Lung microvascular endothelial cell (primary cell): ENCODE measurements at regions not wholly inside any gene's neighbourhood (a gene's known extent, or its start where the extent isn't known, plus 50 kb on each side); places are given as distances from the start of the nearest gene placed in this dataset.

Source experiments
- DNase-seq, 2 donors: peaks; one replicate each; pipeline versions ENCODE4 v3.0.0 to v3.0.0-alpha.2; 2010; ENCODE audit warnings: low read depth in 2 of 2

DNA sequence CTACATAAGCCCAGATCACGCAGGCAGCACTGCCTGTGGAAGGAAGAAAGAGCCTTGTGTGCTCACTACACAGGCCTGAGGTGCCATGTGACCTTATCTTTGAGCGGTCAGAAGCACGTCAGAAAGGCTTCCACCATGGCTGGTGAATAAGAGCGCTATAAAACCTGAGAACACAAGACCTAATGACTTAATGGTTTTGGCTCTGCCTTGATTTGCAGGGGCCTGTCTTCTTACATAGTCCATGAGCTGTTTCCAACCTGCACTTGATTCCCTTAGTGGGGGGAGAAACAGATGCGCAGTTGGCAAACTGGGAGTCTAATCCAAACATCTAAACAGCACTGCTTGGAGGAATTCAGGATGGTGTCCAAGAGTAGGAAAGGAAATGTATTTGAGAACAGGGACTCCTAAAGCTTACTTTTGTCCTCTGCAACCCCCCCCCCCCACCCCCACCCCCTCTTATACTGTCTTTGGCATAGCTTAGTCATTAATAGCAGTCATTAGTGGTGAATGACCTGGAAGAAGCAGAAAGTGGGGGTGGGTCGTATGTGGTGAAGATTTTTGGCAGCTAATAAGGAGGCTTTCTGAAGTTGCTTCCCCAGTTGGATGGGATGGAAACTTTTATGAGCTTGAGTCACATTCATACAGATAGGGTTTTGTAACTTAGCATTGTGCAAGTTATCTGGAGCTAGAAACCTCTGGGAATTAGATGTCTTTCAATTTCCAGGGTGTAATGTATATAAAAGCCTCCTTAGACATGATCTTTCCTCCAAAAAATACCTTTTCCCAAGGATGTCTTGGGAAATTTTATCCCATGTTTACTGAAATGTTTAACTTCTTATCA lies 454.1 kb downstream of the MEIS1 start:
- no peak for DNase-seq

DNA sequence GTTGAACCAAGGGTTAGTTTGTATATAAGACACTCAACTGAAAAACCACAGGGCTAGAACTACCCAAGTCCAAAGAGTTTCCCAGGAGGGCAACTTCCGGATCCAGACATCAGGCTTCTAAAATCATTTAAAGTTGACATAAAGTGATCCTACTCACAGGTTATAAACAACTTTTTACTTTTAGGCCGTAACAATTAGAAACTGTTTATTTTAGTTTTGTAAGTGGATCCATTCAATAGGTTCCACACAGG lies 454.6 kb downstream of the MEIS1 start:
- no peak for DNase-seq

DNA sequence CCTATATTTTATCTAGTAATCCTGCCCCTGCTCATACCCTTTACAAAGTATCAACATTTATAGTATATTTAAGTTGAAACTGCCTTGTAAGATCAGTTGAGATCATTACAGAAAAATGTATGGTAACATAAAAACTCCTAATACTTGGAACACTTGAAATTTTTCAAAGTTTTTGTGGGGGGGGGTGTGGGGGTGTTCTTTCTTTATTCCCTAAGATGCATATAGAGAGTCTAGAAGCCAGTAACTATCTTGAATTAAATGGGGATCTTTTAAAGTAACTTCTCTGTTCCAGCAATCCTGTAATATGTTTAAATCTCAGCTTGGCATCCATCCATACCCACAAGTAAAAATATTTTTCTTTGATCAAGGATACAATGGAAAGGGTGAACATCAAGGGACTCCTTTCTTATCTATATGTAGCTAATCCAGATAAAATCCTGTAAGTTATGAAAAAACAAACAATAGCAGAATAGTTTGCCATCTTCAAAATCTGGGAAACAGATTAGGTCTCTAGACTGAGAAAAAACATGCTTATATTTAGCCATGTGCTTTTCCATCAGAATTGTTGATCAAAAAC lies 455.3 kb downstream of the MEIS1 start:
- no peak for DNase-seq

- no peak for DNase-seq
These were observed 460.3 kb downstream of the MEIS1 start for GRCh38 chr2:66895206-66895605.

- no peak for DNase-seq
These were observed 461.2 kb downstream of the MEIS1 start for GRCh38 chr2:66896131-66896530.

GRCh38 chr2:66897181-66897580 lies 462.3 kb downstream of the MEIS1 start:
- peak in 1 of 2 donors; percentile 1 for DNase-seq

DNA sequence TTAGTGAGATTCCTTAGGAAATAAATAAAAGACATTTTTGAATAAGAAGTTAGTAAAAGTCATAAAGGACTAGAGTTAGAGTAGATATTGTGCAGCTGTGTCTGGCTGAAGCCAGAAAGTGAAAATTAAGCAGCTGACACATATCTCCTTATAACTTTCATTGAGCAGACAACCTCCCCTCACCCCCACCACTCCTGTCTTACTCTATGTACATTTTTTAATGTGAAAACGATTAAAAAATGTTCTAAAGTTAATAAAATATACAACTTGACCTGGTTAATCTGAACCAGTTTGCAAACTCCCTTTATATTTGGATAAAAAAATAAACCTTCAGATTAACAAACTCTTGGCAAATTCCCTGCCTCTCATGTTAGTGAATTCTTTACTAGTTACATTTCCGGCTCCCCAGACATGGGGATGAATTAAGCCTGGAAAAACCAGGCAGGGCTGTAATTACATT lies 462.8 kb downstream of the MEIS1 start:
- no peak for DNase-seq

- no peak for DNase-seq
These were observed 464.2 kb downstream of the MEIS1 start for GRCh38 chr2:66899109-66899508.

GRCh38 chr2:66899648-66900047 lies 464.7 kb downstream of the MEIS1 start:
- DNase-seq = no peak

GRCh38 chr2:66901344-66901743 lies 466.4 kb downstream of the MEIS1 start:
- DNase-seq = no peak

GRCh38 chr2:66903183-66903582 lies 468.3 kb downstream of the MEIS1 start:
- no peak for DNase-seq

GRCh38 chr2:66903745-66904465 lies 469.0 kb downstream of the MEIS1 start:
- no peak for DNase-seq

DNA sequence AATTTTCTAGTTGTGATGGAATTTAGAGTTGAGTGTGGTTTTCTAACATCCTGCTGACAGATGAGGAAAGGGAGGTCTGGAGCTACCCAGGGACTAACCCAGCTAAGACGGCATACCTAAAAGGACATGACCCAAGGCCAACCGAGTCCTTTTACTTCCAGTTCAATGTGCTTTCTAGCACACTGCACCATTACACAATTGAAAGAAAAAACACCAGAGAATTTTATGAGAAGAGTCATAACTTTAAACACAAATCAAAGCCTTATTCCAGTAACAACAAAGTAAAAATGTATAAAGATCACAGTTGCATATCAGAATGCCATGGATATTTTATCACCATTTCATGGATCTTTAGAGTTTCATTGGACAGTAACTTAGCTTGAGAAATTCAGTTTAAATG lies 480.3 kb downstream of the MEIS1 start:
- no peak for DNase-seq

DNA sequence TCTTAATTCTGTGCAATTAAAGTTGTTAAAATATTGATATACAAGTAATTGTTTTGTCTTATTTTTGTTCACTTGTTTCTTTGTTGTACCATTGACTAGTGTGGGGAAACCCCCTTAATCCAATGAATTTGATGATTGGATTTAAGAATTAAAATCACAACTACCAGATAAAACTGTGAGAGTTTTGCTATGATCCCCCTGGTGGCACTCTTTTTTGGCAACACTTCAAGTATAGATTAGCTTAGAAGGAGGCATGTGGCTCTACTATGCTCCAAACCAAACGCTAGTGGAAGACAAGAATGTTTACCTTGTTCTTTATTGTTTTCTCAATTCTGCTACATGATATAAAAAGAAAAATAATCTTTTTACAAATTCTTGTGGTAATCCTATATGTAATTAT lies 477.8 kb upstream of the ETAA1 start:
- no peak for DNase-seq

DNA sequence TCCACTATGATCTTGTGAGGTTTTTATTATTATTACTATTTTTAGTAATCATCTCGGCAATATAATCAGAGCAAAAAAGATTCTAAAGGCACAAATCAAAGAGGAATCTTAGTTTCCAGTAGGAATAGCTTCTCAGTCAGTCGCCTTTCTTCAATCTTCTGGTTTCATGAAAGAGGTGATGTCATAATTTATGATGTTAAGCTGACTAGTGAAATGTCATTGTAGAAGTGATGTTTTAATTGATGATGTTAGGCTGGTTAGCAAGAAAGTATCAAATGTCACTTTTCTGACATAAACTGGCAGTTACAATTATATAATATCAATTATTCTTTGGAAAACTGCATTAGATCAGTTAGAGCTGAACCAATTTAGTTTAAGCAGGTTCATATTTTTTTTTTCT lies 476.7 kb upstream of the ETAA1 start:
- no peak for DNase-seq

DNA sequence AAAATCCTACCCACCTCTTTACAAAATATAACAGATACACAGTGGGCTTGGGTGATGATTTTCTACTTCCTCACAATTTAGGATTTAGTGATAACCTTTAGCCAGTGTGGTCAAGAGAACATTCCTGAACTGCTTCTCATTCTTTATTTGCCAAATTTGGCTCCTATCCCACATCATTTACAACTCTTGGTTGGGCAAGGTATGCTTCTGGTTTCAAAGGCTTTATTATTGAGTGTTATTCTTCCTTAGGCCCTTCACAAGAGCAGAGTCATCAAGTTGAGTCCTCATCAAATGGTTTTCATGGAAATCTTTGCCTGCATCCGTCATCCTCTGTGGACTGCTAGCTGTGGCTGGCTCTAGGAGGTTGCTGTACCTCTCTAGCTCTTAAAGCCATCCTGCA lies 472.0 kb upstream of the ETAA1 start:
- DNase-seq = no peak

DNA sequence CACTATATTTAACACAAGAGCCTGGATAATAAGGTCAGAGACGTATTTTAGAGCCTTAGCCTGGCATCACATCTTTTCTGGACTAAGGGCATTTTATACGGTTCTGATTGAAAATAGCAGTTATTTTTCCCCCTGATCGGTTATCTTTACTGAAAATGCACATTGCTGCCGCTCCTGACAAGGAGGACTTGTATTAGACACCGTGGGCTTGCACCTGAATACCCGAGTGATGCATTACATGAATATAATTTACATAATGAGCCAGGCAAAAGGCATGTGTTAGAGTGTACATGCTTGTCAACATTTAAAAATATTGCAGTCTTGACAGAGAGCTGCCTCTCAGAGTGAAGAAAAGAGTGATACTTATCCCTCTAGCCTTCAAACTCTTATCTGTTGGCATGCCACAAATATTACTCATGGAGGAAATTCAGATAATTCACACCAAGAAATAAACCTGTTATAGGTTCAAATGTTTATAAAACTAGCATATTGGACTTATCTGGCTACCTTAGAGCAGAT lies 470.5 kb upstream of the ETAA1 start:
- no peak for DNase-seq

DNA sequence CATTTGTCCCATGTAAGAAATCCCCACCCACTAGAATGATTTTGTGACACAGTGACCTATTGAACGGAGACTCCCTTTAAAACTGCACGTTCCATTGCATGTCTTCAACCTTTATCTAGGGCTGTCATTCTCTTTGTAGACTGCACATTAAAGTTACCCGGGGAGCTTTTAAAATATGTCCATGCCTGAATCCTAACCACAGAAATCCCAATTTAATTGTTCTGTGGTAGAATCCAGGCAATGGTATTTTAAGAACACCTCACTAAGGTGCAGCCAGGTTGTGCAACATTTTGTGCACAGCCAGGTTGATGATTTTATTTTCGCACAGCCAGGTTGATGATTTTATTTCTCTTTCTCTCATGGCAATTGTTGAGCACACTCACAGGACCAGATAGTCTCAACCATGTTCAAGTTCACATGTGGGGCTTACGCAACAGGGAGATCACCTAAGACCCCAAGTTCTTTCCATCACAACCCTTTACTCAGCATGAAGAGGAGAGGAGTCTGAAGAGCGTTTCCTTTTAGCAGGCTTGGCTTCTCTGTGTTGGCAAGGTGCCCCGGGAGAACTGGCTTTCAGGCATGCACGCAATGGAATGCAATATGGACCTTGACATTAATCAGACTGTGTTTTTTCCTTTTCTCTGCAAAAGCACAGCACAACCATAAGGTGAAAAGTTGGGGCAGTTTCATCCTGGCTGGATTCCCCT lies 467.3 kb upstream of the ETAA1 start:
- peak; percentile 1 to 27 for DNase-seq

GRCh38 chr2:66930339-66931220 lies 466.6 kb upstream of the ETAA1 start:
- DNase-seq = no peak

DNA sequence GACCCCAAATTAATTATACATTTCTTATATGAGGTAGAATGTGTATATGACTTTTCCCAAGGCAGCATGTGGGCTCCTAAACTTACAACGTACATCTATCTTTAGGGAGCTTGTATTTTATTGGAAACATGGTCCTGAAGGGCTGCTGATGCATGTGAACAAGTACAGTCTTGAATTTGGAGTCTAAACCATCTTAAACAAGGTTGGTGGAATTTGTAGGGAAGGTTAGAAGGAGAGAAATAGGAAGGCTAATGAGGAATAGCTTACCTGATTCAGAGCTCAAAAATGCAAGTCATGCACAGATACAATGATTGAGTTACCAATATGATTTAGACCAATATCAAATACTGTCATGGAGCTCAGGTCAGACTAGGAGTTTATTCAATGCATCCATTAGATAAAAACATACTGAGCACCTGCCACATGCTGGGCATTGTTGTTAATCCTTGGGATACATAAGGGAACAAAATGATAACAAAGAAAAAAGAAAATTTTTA lies 458.6 kb upstream of the ETAA1 start:
- DNase-seq = no peak

DNA sequence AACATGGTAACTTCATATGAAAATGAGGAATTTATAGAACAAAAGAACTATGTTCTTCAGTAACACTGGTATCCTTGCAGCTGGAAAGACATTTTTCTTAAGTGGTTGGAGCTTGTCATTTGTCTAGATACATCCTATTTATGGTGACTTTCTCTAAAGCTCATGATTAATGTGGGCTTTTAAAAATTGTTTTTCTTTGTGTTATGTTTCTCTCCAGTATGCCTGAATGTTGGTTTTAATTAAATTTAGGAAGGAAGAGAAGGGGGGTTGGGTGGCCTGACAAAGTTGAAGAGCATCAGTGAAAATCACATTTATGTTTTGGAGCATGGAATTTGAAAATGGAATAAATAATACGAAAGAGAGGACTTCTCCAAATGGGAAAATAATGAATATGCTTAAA lies 457.1 kb upstream of the ETAA1 start:
- no peak for DNase-seq
